HEK293 (cell line): ENCODE measurements at regions not wholly inside any gene's neighbourhood (a gene's known extent, or its start where the extent isn't known, plus 50 kb on each side); places are given as distances from the start of the nearest gene placed in this dataset.
"Not testable (repeated sequence)": the region's sequence is repeated elsewhere in the genome, so short reads cannot be mapped to it uniquely, and the experiment has no call there.

Experiments
- CTCF ChIA-PET: fragments of 350-600 bp; formaldehyde crosslinking; extraction: SDS; loops from one replicate; lab custom pipeline; 2021; ENCODE audit warnings: antibody characterized with exemption; lab: Yijun Ruan, JAX
- POLR2A ChIA-PET: fragments of 300-600 bp; formaldehyde crosslinking; extraction: SDS; loops from one replicate; lab custom pipeline; 2020; ENCODE audit warnings: antibody characterized with exemption, inconsistent platforms; lab: Yijun Ruan, JAX
- H3K27ac ChIP-seq: fragments of 200-500 bp; sonication (Bioruptor generic); 2 replicates; pipeline ENCODE4 v1.5.1; 2014; ENCODE audit warnings: low read depth, low read length, control low read depth, inconsistent platforms; ENCODE audit errors: extremely low read depth
- H3K36me3 ChIP-seq, 2 experiments: fragments of 200-500 bp in 1 of 2; sonication (Bioruptor generic) in 1 of 2; 1 replicate in 1 of 2; 2 replicates in 1 of 2; pipeline ENCODE4 v1.5.1; 2014 to 2017; ENCODE audit warnings: inconsistent platforms in 2 of 2, low read length in 2 of 2; ENCODE audit not compliant: control insufficient read depth in 2 of 2, insufficient read depth in 1 of 2
- H3K4me1 ChIP-seq: fragments of 200-500 bp; sonication (Bioruptor generic); 2 replicates; pipeline ENCODE4 v1.5.1; 2014; ENCODE audit warnings: mild to moderate bottlenecking, low read length, inconsistent platforms; ENCODE audit not compliant: control insufficient read depth, insufficient read depth
- H3K4me3 ChIP-seq: 2 replicates; pipeline ENCODE4 v1.5.1; 2011; ENCODE audit warnings: low read depth, mild to moderate bottlenecking, control low read depth, low read length, moderate library complexity
- H3K9me3 ChIP-seq: fragments of 200-500 bp; sonication (Bioruptor generic); 2 replicates; pipeline ENCODE4 v1.5.1; 2014; ENCODE audit warnings: low read depth, low read length, inconsistent platforms; ENCODE audit not compliant: control insufficient read depth, insufficient read depth
- TRIM28 ChIP-seq: IDR thresholded peaks from 2 replicates; pipeline ENCODE4 v1.6.1; 2011; ENCODE audit warnings: low read length, control low read depth, borderline replicate concordance
- ZBTB7A ChIP-seq: fragments of 450-650 bp; formaldehyde crosslinking; IDR thresholded peaks from 2 replicates; pipeline ENCODE4 v1.5.1; 2016; ENCODE audit warnings: low read depth, missing biosample characterization, missing genetic modification characterization
- ZIC2 ChIP-seq: fragments of 450-650 bp; formaldehyde crosslinking; IDR thresholded peaks from 2 replicates; pipeline ENCODE4 v1.5.1; 2016; ENCODE audit warnings: missing biosample characterization, missing genetic modification characterization
- ZNF140 ChIP-seq: fragments of 450-650 bp; formaldehyde crosslinking; IDR thresholded peaks from 2 replicates; pipeline ENCODE4 v1.5.1; 2016; ENCODE audit warnings: missing biosample characterization, missing genetic modification characterization
- ZNF202 ChIP-seq: fragments of 450-650 bp; formaldehyde crosslinking; IDR thresholded peaks from 2 replicates; pipeline ENCODE4 v1.5.1; 2016; ENCODE audit warnings: missing biosample characterization, missing genetic modification characterization, borderline replicate concordance
- ZNF23 ChIP-seq: fragments of 450-650 bp; formaldehyde crosslinking; IDR thresholded peaks from 2 replicates; pipeline ENCODE4 v1.5.1; 2016; ENCODE audit warnings: missing biosample characterization, missing genetic modification characterization, borderline replicate concordance
- ZNF248 ChIP-seq: fragments of 450-650 bp; formaldehyde crosslinking; IDR thresholded peaks from 2 replicates; pipeline ENCODE4 v1.5.1; 2017; ENCODE audit warnings: missing biosample characterization, missing genetic modification characterization
- ZNF292 ChIP-seq: fragments of 450-650 bp; formaldehyde crosslinking; IDR thresholded peaks from 2 replicates; pipeline ENCODE4 v1.5.1; 2016; ENCODE audit warnings: low read depth, missing biosample characterization, missing genetic modification characterization, borderline replicate concordance
- ZNF391 ChIP-seq: fragments of 450-650 bp; formaldehyde crosslinking; IDR thresholded peaks from 2 replicates; pipeline ENCODE4 v1.5.1; 2016; ENCODE audit warnings: low read depth, missing biosample characterization, missing genetic modification characterization, borderline replicate concordance
- ZNF48 ChIP-seq: fragments of 450-650 bp; formaldehyde crosslinking; IDR thresholded peaks from 2 replicates; pipeline ENCODE4 v1.5.1; 2016; ENCODE audit warnings: missing biosample characterization, missing genetic modification characterization
- ZNF596 ChIP-seq: fragments of 450-650 bp; IDR thresholded peaks from 2 replicates; pipeline ENCODE4 v1.5.0; 2018; ENCODE audit warnings: missing biosample characterization, mild to moderate bottlenecking, missing genetic modification characterization, moderate library complexity
- ZNF701 ChIP-seq: fragments of 450-650 bp; formaldehyde crosslinking; IDR thresholded peaks from 2 replicates; pipeline ENCODE4 v1.5.1; 2016; ENCODE audit warnings: missing biosample characterization, missing genetic modification characterization
- TF ChIP-seq, protein P1 (sequence below): sonication (generic); formaldehyde crosslinking; IDR thresholded peaks from 2 replicates; pipeline ENCODE4 v1.8.1; 2022; ENCODE audit warnings: mild to moderate bottlenecking, moderate library complexity, missing genetic modification reagents
- TF ChIP-seq, protein P2 (sequence below): fragments of 450-650 bp; formaldehyde crosslinking; IDR thresholded peaks from 2 replicates; pipeline ENCODE4 v1.5.1; 2016; ENCODE audit warnings: missing biosample characterization, missing genetic modification characterization, low read depth
- TF ChIP-seq, protein P3 (sequence below): fragments of 450-650 bp; formaldehyde crosslinking; IDR thresholded peaks from 2 replicates; pipeline ENCODE4 v1.5.1; 2016; ENCODE audit warnings: missing biosample characterization, missing genetic modification characterization
- TF ChIP-seq, protein P4 (sequence below): fragments of 450-650 bp; formaldehyde crosslinking; IDR thresholded peaks from 2 replicates; pipeline ENCODE4 v1.5.1; 2016; ENCODE audit warnings: missing biosample characterization, missing genetic modification characterization
- TF ChIP-seq, protein P5 (sequence below): fragments of 450-650 bp; formaldehyde crosslinking; IDR thresholded peaks from 2 replicates; pipeline ENCODE4 v1.5.1; 2016; ENCODE audit warnings: missing biosample characterization, missing genetic modification characterization, borderline replicate concordance
- TF ChIP-seq, protein P6 (sequence below): fragments of 450-650 bp; formaldehyde crosslinking; IDR thresholded peaks from 2 replicates; pipeline ENCODE4 v1.5.0; 2017; ENCODE audit warnings: missing biosample characterization, missing genetic modification characterization, borderline replicate concordance
- TF ChIP-seq, protein P7 (sequence below): fragments of 450-650 bp; formaldehyde crosslinking; IDR thresholded peaks from 2 replicates; pipeline ENCODE4 v1.5.1; 2016; ENCODE audit warnings: missing biosample characterization, missing genetic modification characterization

DNA sequence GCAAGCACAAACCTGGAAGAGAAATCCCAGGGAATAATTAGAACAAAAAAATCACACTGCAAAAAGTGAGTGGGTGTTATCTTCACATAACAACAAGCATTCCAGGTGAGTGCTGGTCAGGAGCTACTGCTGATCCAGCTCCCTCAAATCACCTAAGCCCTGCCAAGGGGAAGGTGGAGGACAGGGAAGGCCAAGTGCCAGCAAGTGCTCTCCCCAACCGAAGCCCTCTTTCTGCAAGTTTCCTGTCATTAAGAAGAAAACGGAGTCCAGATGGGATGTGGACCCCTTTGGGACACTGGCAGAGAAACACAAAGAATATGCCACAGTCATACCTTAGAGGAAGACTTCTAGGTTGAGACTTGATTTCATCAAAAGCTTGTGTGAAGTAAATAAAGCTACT lies 933.0 kb upstream of the ZNF722 start (continued):
- TF ChIP-seq, protein P1, sequence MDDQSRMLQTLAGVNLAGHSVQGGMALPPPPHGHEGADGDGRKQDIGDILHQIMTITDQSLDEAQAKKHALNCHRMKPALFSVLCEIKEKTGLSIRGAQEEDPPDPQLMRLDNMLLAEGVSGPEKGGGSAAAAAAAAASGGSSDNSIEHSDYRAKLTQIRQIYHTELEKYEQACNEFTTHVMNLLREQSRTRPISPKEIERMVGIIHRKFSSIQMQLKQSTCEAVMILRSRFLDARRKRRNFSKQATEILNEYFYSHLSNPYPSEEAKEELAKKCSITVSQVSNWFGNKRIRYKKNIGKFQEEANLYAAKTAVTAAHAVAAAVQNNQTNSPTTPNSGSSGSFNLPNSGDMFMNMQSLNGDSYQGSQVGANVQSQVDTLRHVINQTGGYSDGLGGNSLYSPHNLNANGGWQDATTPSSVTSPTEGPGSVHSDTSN (CRISPR knock-in tag), result no peak
- TF ChIP-seq, protein P2, sequence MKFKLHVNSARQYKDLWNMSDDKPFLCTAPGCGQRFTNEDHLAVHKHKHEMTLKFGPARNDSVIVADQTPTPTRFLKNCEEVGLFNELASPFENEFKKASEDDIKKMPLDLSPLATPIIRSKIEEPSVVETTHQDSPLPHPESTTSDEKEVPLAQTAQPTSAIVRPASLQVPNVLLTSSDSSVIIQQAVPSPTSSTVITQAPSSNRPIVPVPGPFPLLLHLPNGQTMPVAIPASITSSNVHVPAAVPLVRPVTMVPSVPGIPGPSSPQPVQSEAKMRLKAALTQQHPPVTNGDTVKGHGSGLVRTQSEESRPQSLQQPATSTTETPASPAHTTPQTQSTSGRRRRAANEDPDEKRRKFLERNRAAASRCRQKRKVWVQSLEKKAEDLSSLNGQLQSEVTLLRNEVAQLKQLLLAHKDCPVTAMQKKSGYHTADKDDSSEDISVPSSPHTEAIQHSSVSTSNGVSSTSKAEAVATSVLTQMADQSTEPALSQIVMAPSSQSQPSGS (tag by site-specific recombination), result no peak
- TF ChIP-seq ZNF202 (tag by site-specific recombination), result no peak
- TF ChIP-seq ZNF23 (tag by site-specific recombination), result no peak
- no peak for TF ChIP-seq ZBTB7A (tag by site-specific recombination)
- no peak for TF ChIP-seq ZNF596 (tag by site-specific recombination)
- TF ChIP-seq ZNF391 (tag by site-specific recombination), result no peak

DNA sequence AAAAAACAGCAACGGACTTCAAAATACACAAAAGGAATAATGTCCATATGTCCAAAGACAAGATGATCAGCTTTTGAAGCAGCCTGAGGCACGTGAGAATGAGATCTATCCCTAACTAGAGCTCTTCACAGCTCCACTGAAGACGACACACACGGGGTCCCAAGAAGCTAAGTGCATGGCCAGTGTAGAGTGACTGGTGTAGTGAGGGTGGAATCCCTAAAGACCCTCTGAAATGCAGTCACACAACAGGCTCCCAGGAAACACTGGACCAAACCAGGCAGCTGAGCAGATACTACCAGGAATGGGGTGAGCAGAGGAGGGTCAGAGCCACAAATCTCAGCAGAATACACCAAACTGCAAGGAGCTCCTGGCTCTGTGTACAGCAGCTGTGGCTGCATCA lies 932.4 kb upstream of the ZNF722 start:
- H3K4me1 ChIP-seq, POLR2A ChIA-PET, H3K4me3 ChIP-seq, CTCF ChIA-PET, H3K27ac ChIP-seq, H3K9me3 ChIP-seq, H3K36me3 ChIP-seq: not testable (repeated sequence)

DNA sequence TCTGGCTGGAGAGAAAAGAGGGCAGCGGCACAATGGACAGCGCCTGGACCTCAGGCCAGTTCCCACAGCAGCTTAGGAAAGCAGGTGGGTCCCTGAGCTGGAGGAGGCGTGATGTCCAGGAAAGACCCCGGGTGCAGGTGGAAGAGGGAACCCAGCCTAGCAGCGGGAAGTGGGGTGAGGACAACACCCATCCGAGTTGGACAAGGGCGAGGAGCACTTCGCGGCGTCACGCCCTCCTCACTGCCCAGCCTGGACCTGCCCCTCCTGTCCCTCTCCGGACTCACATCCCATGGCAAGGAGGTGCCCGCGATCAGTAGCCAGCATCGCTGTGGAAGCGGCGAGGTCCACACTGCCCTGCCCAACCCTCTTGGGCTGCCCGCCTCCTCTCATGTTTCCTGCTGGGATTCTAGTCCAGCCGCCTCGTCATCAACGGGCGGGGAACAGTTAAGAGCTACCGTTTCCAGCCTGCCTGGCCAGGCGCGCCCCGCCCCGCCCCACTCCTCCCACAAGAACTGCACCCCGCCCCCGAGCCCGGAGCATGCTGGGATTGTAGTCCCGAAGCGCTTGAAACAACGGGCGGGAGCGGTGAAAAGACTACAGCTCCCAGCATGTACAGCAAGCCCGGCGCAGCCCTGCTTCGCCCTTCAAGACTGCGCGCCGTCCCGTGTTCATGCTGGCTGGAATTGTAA lies 930.6 kb upstream of the ZNF722 start:
- no peaks in the 10 kb centered on the region for H3K9me3 ChIP-seq
- no peaks in the 10 kb centered on the region for H3K4me1 ChIP-seq
- ChIA-PET POLR2A (no interaction called here), CTCF (no interaction called here)
- no peaks in the 10 kb centered on the region for H3K36me3 ChIP-seq
- H3K27ac ChIP-seq, result no peak overlapping the region
- no peak overlapping the region for H3K4me3 ChIP-seq
- TF ChIP-seq, protein P3, sequence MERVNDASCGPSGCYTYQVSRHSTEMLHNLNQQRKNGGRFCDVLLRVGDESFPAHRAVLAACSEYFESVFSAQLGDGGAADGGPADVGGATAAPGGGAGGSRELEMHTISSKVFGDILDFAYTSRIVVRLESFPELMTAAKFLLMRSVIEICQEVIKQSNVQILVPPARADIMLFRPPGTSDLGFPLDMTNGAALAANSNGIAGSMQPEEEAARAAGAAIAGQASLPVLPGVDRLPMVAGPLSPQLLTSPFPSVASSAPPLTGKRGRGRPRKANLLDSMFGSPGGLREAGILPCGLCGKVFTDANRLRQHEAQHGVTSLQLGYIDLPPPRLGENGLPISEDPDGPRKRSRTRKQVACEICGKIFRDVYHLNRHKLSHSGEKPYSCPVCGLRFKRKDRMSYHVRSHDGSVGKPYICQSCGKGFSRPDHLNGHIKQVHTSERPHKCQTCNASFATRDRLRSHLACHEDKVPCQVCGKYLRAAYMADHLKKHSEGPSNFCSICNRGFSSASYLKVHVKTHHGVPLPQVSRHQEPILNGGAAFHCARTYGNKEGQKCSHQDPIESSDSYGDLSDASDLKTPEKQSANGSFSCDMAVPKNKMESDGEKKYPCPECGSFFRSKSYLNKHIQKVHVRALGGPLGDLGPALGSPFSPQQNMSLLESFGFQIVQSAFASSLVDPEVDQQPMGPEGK (tag by site-specific recombination), result no peak
- TF ChIP-seq ZNF248 (tag by site-specific recombination) (no peak), ZNF48 (tag by site-specific recombination) (no peak), ZNF140 (no peak), ZIC2 (tag by site-specific recombination) (no peak), ZNF292 (tag by site-specific recombination) (no peak), TRIM28 (no peak), ZNF701 (tag by site-specific recombination) (no peak)
- TF ChIP-seq, protein P4, sequence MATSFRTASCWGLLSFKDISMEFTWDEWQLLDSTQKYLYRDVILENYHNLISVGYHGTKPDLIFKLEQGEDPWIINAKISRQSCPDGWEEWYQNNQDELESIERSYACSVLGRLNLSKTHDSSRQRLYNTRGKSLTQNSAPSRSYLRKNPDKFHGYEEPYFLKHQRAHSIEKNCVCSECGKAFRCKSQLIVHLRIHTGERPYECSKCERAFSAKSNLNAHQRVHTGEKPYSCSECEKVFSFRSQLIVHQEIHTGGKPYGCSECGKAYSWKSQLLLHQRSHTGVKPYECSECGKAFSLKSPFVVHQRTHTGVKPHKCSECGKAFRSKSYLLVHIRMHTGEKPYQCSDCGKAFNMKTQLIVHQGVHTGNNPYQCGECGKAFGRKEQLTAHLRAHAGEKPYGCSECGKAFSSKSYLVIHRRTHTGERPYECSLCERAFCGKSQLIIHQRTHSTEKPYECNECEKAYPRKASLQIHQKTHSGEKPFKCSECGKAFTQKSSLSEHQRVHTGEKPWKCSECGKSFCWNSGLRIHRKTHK (tag by site-specific recombination), result no peak
- TF ChIP-seq, protein P5, sequence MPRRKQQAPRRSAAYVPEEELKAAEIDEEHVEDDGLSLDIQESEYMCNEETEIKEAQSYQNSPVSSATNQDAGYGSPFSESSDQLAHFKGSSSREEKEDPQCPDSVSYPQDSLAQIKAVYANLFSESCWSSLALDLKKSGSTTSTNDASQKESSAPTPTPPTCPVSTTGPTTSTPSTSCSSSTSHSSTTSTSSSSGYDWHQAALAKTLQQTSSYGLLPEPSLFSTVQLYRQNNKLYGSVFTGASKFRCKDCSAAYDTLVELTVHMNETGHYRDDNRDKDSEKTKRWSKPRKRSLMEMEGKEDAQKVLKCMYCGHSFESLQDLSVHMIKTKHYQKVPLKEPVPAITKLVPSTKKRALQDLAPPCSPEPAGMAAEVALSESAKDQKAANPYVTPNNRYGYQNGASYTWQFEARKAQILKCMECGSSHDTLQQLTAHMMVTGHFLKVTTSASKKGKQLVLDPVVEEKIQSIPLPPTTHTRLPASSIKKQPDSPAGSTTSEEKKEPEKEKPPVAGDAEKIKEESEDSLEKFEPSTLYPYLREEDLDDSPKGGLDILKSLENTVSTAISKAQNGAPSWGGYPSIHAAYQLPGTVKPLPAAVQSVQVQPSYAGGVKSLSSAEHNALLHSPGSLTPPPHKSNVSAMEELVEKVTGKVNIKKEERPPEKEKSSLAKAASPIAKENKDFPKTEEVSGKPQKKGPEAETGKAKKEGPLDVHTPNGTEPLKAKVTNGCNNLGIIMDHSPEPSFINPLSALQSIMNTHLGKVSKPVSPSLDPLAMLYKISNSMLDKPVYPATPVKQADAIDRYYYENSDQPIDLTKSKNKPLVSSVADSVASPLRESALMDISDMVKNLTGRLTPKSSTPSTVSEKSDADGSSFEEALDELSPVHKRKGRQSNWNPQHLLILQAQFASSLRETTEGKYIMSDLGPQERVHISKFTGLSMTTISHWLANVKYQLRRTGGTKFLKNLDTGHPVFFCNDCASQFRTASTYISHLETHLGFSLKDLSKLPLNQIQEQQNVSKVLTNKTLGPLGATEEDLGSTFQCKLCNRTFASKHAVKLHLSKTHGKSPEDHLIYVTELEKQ (tag by site-specific recombination), result no peak
- TF ChIP-seq, protein P6, sequence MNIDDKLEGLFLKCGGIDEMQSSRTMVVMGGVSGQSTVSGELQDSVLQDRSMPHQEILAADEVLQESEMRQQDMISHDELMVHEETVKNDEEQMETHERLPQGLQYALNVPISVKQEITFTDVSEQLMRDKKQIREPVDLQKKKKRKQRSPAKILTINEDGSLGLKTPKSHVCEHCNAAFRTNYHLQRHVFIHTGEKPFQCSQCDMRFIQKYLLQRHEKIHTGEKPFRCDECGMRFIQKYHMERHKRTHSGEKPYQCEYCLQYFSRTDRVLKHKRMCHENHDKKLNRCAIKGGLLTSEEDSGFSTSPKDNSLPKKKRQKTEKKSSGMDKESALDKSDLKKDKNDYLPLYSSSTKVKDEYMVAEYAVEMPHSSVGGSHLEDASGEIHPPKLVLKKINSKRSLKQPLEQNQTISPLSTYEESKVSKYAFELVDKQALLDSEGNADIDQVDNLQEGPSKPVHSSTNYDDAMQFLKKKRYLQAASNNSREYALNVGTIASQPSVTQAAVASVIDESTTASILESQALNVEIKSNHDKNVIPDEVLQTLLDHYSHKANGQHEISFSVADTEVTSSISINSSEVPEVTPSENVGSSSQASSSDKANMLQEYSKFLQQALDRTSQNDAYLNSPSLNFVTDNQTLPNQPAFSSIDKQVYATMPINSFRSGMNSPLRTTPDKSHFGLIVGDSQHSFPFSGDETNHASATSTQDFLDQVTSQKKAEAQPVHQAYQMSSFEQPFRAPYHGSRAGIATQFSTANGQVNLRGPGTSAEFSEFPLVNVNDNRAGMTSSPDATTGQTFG (tag by site-specific recombination), result no peak
- TF ChIP-seq, protein P7, sequence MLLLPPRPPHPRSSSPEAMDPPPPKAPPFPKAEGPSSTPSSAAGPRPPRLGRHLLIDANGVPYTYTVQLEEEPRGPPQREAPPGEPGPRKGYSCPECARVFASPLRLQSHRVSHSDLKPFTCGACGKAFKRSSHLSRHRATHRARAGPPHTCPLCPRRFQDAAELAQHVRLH (tag by site-specific recombination), result no peak
